ENCODE measurements at regions not wholly inside any gene's neighbourhood (a gene's known extent, or its start where the extent isn't known, plus 50 kb on each side); places are given as distances from the start of the nearest gene placed in this dataset.

- Histone ChIP-seq H3K27me3 (ENCODE audit: insufficient read depth, low read depth, severe bottlenecking) (no peaks in the 10 kb centered on the region), H3K27ac (no peak overlapping the region), H3K4me3 (ENCODE audit: low read depth, low read length) (no peak overlapping the region), H3K36me3 (no peaks in the 10 kb centered on the region), H3K9me3 (ENCODE audit: severe bottlenecking) (no peaks in the 10 kb centered on the region)
- no peak for DNase-seq
- no peak for TF ChIP-seq CTCF (IDR thresholded peaks at IDR 0.05; ENCODE audit: low read depth, low read length)
Measured at GRCh38 chr3:146888176-146888575, 283.0 kb upstream of the PLSCR5 start.

DNA sequence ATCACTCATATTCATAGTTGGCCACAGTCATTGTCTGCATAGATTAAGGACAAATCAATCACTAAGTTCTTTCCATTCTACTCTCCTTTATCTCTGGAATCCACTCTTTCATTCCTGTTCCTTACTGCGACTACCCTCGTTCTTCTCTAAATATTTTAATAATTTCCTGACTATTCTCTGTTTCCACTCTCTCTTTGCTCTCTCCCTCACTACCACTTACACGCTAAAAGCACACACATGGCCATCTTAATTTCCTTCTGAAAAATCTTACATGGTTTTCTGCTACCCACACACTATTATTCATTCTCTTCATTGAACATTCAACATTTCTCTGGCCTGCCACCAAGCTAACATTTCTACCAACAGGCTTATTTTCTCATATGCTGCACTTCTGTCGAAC is 279.6 kb upstream of the PLSCR5 start:
- H3K9me3 ChIP-seq (ENCODE audit: severe bottlenecking): no peaks in the 10 kb centered on the region

GRCh38 chr3:146884296-146884695 is 279.1 kb upstream of the PLSCR5 start:
- DNase-seq: no peak
- no peaks in the 10 kb centered on the region for H3K9me3 ChIP-seq (ENCODE audit: severe bottlenecking)
- no peaks in the 10 kb centered on the region for H3K36me3 ChIP-seq
- no peak overlapping the region for H3K4me3 ChIP-seq (ENCODE audit: low read depth, low read length)
- H3K27me3 ChIP-seq (ENCODE audit: insufficient read depth, low read depth, severe bottlenecking): no peaks in the 10 kb centered on the region
- no peak overlapping the region for H3K27ac ChIP-seq
- TF ChIP-seq CTCF (IDR thresholded peaks at IDR 0.05; ENCODE audit: low read depth, low read length): no peak

More for the DNA sequence above, 279.6 kb upstream of the PLSCR5 start:
- Histone ChIP-seq H3K4me3 (ENCODE audit: low read depth, low read length) (no peak overlapping the region), H3K36me3 (no peaks in the 10 kb centered on the region), H3K27me3 (ENCODE audit: insufficient read depth, low read depth, severe bottlenecking) (no peaks in the 10 kb centered on the region), H3K27ac (no peak overlapping the region)
- DNase-seq: no peak
- no peak for TF ChIP-seq CTCF (IDR thresholded peaks at IDR 0.05; ENCODE audit: low read depth, low read length)

GRCh38 chr3:146883288-146883687 is 278.1 kb upstream of the PLSCR5 start:
- no peaks in the 10 kb centered on the region for H3K36me3 ChIP-seq
- no peak for TF ChIP-seq CTCF (IDR thresholded peaks at IDR 0.05; ENCODE audit: low read depth, low read length)
- no peak overlapping the region for H3K4me3 ChIP-seq (ENCODE audit: low read depth, low read length)
- no peak overlapping the region for H3K27ac ChIP-seq
- DNase-seq: no peak
- no peaks in the 10 kb centered on the region for H3K27me3 ChIP-seq (ENCODE audit: insufficient read depth, low read depth, severe bottlenecking)
- H3K9me3 ChIP-seq (ENCODE audit: severe bottlenecking): no peaks in the 10 kb centered on the region

GRCh38 chr3:146881966-146882760 is 277.0 kb upstream of the PLSCR5 start:
- no peak for DNase-seq

More at GRCh38 chr3:146881966-146882760, 277.0 kb upstream of the PLSCR5 start:
- no peak for TF ChIP-seq CTCF (IDR thresholded peaks at IDR 0.05; ENCODE audit: low read depth, low read length)
- Histone ChIP-seq H3K36me3 (no peaks in the 10 kb centered on the region), H3K4me3 (ENCODE audit: low read depth, low read length) (no peak overlapping the region), H3K9me3 (ENCODE audit: severe bottlenecking) (no peaks in the 10 kb centered on the region), H3K27me3 (ENCODE audit: insufficient read depth, low read depth, severe bottlenecking) (no peaks in the 10 kb centered on the region), H3K27ac (no peak overlapping the region)
